ENCODE measurements at regions not wholly inside any gene's neighbourhood (a gene's known extent, or its start where the extent isn't known, plus 50 kb on each side); places are given as distances from the start of the nearest gene placed in this dataset.
"Not testable (repeated sequence)": the region's sequence is repeated elsewhere in the genome, so short reads cannot be mapped to it uniquely, and the experiment has no call there.

GRCh38 chr17:16842346-16842745 is 129.6 kb downstream of the TNFRSF13B start:
- not testable (repeated sequence) for DNase-seq

GRCh38 chr17:16841896-16842295 is 130.0 kb downstream of the TNFRSF13B start:
- DNase-seq = not testable (repeated sequence)

GRCh38 chr17:16840219-16840618 is 131.7 kb downstream of the TNFRSF13B start:
- DNase-seq = not testable (repeated sequence)

GRCh38 chr17:16839242-16840175 is 132.4 kb downstream of the TNFRSF13B start:
- not testable (repeated sequence) for DNase-seq

GRCh38 chr17:16838795-16839194 is 133.1 kb downstream of the TNFRSF13B start:
- not testable (repeated sequence) for DNase-seq

GRCh38 chr17:16838287-16838686 is 133.6 kb downstream of the TNFRSF13B start:
- not testable (repeated sequence) for DNase-seq

GRCh38 chr17:16837468-16838266 is 134.3 kb downstream of the TNFRSF13B start:
- DNase-seq = not testable (repeated sequence)

- peak; percentile 1 to 13 for DNase-seq
These were observed 135.5 kb downstream of the TNFRSF13B start for GRCh38 chr17:16836315-16836915.

- DNase-seq = not testable (repeated sequence)
These were observed 138.4 kb downstream of the TNFRSF13B start for GRCh38 chr17:16833517-16833916.

GRCh38 chr17:16832853-16833252 is 139.1 kb downstream of the TNFRSF13B start:
- not testable (repeated sequence) for DNase-seq

GRCh38 chr17:16832206-16832605 is 139.7 kb downstream of the TNFRSF13B start:
- DNase-seq = not testable (repeated sequence)

- not testable (repeated sequence) for DNase-seq
These were observed 140.7 kb downstream of the CCDC144A start for GRCh38 chr17:16830770-16831169.

GRCh38 chr17:16830219-16830618 is 140.2 kb downstream of the CCDC144A start:
- not testable (repeated sequence) for DNase-seq
